ENCODE measurements at regions not wholly inside any gene's neighbourhood (a gene's known extent, or its start where the extent isn't known, plus 50 kb on each side); places are given as distances from the start of the nearest gene placed in this dataset.

DNA sequence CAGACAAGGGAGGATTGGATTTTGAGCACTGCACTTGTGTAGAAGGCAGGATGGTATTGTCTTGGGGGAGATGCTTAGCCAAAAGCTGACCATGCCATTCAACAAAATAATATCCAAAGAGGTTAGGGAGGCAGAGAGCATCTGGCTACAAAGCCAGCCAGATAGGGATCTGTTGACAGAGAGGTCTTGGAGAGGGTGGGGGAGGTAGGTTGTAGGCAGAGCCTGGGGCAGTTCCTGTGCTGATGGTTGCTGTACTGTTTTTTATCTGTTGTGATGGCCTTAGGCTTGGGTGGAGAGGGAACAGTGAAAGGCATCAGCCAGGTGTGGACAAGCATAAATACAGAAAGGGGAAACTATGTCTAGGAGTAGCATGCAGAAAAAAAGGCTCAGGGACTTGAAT lies 100.9 kb downstream of the AQP4 start:
- no peak for TF ChIP-seq CTCF (IDR thresholded peaks at IDR 0.05; ENCODE audit: low read length)
- TF ChIP-seq EZH2 (IDR thresholded peaks at IDR 0.05; ENCODE audit: borderline replicate concordance, low read length) = no peak
